ENCODE measurements at regions not wholly inside any gene's neighbourhood (a gene's known extent, or its start where the extent isn't known, plus 50 kb on each side); places are given as distances from the start of the nearest gene placed in this dataset.

GRCh38 chr9:18207735-18208134 is 266.2 kb upstream of the ADAMTSL1 start:
- TF ChIP-seq CTCF (conservative IDR thresholded peaks at IDR 0.05; ENCODE audit: low read depth, low read length) = no peak
- H3K4me3 ChIP-seq (ENCODE audit: low read depth, low read length) = no peak overlapping the region
- no peak for DNase-seq (ENCODE audit: low read depth)

DNA sequence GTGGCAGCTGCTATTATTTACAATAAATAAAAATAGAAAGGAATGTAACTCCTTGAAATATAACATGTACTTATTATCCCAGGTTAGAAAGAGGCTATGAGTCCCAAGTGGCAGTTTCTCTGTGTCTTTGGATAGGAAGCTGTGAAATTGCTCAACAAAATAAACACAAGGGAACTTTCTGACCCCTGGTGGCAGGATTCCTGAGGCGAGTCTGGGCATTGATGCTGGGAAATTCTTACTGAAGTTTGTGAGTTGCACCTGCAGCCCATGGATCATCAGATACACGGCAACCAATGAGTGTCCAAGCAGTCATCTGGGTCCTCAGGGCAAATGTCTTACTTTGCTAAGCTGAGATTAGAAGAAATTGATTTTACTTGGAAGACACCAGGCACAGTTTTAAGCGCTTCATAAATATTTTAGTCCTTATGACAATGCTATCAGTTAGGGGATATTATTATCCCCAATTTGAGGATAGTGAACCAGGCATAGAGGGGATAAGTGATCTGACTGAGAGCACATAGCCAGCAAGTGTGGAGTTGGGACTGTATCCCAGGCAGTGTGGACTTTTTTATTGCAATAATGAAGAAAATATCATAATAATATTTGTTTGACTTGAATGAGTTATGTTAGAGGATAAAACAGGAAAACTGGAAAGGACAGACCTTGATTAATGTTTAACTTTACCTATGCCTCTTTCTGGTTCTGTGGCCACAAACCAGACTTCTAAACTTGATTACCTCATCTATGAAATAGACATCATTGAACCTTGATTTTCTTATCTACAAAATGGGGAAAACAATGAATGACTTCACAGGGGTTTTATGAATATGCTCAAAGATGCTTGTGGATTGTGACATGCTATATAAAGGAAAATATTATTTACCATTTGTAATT is 265.5 kb upstream of the ADAMTSL1 start:
- no peak overlapping the region for H3K4me3 ChIP-seq (ENCODE audit: low read depth, low read length)
- no peak for DNase-seq (ENCODE audit: low read depth)
- peak; percentile 90 for TF ChIP-seq CTCF (conservative IDR thresholded peaks at IDR 0.05; ENCODE audit: low read depth, low read length)

- DNase-seq (ENCODE audit: low read depth) = no peak
- TF ChIP-seq CTCF (conservative IDR thresholded peaks at IDR 0.05; ENCODE audit: low read depth, low read length) = no peak
- no peak overlapping the region for H3K4me3 ChIP-seq (ENCODE audit: low read depth, low read length)
Observed at GRCh38 chr9:18215626-18216025, 258.3 kb upstream of the ADAMTSL1 start.

DNA sequence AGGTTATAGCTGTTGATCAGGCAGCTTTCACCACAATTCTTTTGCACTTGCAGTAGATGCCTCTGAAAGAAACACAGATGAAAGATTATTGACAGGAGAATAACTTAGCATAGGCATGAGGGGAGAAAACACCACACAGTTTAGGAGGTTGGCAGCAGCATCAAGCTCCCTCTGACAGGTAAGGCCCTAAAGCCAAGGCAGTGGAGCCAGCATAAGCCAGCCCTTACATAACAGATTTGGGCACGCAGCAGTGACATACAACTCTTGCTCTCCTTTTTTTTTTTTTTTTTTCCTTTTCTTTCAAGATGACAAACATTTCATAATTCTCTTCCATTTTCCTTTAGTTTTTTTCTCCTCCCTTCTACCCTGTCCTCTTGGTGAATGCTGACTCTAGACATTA is 257.6 kb upstream of the ADAMTSL1 start:
- no peak for TF ChIP-seq CTCF (conservative IDR thresholded peaks at IDR 0.05; ENCODE audit: low read depth, low read length)
- no peak for DNase-seq (ENCODE audit: low read depth)
- no peak overlapping the region for H3K4me3 ChIP-seq (ENCODE audit: low read depth, low read length)

- TF ChIP-seq CTCF (conservative IDR thresholded peaks at IDR 0.05; ENCODE audit: low read depth, low read length) = no peak
- no peak for DNase-seq (ENCODE audit: low read depth)
- H3K4me3 ChIP-seq (ENCODE audit: low read depth, low read length) = no peak overlapping the region
Observed at GRCh38 chr9:18228101-18228500, 245.9 kb upstream of the ADAMTSL1 start.

DNA sequence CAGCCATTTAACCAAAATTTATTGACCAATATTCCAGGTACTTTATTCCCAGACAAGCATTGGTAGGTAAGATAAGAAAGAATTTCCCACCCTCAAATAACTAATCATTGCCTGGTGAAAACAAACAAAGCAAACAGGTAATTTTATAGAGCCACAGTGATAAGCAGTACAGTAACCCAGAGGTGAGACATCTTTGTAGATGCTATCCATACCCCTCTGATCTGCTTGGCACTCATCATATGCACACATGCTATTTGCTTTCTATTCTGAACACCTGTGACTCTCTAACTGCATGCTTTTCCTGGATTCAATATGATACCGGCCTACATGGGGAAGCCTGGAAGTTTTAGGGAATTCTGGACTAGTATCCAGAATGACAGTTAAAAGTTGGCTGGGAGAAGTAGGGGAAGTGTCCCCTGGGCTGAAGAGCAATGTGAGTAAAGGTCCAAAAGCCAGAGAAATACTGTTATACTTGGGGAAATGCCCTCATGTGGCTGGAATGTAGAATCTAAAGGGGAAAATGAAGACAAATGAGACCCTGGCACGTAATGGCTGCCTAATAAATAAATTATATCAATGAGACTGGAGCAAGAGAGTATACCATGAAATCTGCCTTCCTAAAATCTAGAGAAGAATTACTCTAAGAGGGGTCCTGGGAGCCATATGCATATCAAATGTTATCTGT is 243.8 kb upstream of the ADAMTSL1 start:
- peak; percentile 43 for TF ChIP-seq CTCF (conservative IDR thresholded peaks at IDR 0.05; ENCODE audit: low read depth, low read length)
- DNase-seq (ENCODE audit: low read depth) = no peak
- H3K4me3 ChIP-seq (ENCODE audit: low read depth, low read length) = no peak overlapping the region

Measured in epithelial cell of proximal tubule (primary cell).